GM21529 (cell line): ENCODE measurements at regions not wholly inside any gene's neighbourhood (a gene's known extent, or its start where the extent isn't known, plus 50 kb on each side); places are given as distances from the start of the nearest gene placed in this dataset.
A peak's percentile ranks its signal among the peaks of the same experiment; 100 is the strongest.
"Not testable (repeated sequence)": the region's sequence is repeated elsewhere in the genome, so short reads cannot be mapped to it uniquely, and the experiment has no call there.

ENCODE experiments used
- ATAC-seq: cut with Tn5 transposase; IDR thresholded peaks from one replicate; pipeline ENCODE4 v1.9.1; 2021; ENCODE audit not compliant: unreplicated experiment

- ATAC-seq, result no peak
Measured at GRCh38 chr9:89695441-89695891, 90.7 kb downstream of the GADD45G start.

GRCh38 chr9:89695979-89696378, 91.2 kb downstream of the GADD45G start:
- not testable (repeated sequence) for ATAC-seq

- no peak for ATAC-seq
Measured at GRCh38 chr9:89696780-89697179, 92.0 kb downstream of the GADD45G start.

DNA sequence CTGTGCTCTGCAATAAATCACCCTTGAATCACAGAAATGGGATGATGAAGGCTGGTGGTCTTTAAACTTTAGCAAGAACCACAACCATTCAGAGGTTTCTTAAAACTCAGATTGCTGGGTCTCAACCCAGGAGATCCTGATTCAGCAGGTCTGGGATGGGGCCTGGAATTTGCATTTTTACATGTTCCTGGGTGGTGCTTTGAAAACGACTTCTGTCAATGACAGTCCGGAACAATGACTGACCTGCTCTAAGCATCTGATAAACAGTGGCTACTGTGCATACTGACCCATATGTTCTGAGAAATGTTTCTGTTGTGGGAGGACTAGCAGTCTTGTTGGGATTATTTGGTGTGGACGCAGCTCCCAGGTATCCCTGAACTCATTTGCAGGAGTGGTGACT, 92.7 kb downstream of the GADD45G start:
- ATAC-seq, result no peak

DNA sequence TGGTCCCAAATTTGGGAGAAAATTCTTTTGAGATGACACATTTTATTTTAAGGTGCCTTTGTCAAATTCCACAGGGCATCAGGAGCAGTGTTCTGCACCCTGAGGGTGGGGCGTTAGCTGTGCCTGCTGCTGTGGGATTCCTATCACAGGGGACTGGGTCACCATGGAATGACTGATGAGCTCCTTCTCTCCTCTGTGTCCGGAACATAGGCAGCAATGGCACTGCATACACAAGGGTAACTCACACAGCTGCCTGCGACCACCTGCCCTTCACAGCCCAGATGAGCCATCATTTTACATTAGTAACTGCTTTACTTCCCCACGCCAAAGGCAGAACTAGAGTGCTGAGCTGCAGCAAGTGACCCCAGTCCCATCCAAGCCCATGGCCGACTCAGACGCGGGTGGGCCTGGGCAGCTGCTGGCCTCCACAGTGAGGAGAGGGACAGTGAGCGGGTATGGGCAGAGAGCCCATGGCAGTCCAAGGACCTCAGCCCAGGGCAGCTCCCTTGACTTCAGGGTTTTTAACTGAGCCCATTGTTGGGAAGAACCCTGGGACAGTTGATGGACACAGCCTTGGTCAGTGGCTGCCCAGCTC, 93.7 kb downstream of the GADD45G start:
- no peak for ATAC-seq

- ATAC-seq, result no peak
Measured at GRCh38 chr9:89699646-89700045, 94.8 kb downstream of the GADD45G start.

DNA sequence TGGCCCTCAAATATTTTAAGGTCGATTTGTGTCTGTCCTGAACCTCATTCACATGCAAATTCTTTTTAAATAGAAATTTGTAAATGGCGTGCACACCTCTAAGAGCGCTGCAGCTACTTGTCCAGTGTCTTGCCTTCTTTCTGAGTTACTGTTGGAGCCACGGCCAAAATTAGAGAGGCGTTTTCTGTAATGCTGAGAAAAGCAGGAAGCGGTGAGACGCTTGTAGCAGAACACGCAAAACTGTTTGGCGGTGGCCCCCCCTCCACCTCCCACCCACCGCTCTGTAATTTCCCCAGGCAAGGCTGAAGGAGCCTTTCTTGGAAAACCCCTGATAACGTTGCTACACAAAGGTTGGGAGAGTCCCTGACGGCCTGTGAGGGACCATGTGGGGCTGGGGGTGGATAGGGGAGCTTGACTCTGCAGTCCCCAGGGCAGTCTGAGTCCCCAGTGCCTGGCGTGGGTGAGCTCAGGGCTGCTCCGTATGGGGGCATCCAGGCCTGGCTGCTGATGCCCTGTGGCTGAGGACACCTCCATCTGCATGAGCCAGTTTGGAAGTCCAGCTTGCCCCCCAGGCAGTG, 96.5 kb downstream of the GADD45G start:
- ATAC-seq, result peak; percentile 84

- ATAC-seq, result no peak
Measured at GRCh38 chr9:89702401-89702800, 97.6 kb downstream of the GADD45G start.

DNA sequence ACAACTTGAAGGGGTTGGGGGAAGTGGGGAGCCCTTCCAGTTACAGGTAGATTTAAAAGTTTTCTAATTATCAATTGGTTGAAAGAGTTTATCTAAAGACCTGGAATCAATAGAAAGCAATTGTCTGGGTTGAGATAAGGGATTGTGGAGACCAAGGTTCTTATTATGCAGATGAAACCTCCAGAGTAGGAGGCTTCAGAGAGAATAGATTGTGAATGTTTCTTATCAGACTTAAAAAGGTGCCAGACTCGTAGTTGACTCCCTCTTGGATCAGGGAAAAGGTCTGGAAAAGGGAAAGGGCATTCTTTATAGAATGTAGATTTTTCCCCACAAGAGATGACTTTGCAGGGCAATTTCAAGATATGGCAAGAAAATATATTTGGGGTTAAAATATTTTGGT, 100.8 kb downstream of the GADD45G start:
- ATAC-seq, result no peak

- ATAC-seq, result no peak
Measured at GRCh38 chr9:89706086-89706485, 101.3 kb downstream of the GADD45G start.

DNA sequence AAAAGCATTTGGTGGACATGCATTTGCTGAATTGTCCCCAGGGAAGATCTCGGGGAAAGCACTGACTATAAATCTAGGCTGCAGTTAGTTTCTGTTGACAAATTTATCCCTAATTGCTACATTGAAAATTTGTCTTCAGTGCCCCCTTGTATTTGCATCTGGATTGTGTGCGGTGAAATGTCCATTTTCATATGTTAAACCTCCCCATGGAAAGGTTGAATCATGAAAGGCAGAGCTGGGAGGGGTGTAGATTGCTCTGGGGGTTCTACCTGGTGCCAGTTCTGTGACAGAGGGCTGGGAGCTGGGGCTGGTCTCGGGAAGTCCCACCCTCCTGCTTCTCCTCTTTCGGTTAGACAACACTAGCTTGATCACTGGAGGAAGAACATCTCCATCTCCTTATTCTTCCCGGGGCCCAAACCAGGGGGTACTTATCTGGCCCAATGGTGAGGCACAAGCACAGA, 101.9 kb downstream of the GADD45G start:
- no peak for ATAC-seq

DNA sequence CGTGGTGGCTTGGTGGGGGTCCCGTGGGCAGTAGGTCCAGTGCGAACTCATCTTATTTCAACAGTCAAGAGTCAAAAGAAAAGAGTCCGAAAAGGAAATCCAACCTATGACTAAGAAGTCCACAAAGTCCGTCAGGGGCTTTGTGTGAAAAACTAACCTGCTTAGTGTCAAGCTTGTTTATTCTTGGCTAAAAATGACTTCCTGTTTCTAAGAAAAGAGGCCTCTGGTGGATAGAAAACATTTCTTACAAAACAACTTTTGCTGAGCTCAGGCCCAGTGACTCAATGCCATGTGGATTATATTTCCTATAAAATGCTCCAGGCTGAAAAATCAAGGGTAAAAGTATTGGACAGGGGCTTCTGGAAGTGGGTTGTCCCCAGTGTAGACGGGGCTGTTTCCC, 105.9 kb downstream of the GADD45G start:
- ATAC-seq, result no peak

DNA sequence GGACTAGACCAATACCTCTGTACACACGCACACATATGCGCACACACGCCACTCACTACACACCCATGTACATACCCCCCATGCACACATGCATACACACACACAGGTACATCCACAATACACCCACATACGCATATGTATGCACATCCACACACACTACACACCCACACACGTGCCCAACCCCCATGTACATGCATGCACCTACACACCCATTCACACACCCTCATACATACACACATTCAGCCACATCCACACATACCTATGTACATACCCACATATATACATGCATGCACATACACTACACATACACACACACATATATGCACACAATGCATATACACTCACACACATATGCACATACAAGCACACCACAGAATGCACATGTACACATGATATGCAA, 107.1 kb downstream of the GADD45G start:
- no peak for ATAC-seq

DNA sequence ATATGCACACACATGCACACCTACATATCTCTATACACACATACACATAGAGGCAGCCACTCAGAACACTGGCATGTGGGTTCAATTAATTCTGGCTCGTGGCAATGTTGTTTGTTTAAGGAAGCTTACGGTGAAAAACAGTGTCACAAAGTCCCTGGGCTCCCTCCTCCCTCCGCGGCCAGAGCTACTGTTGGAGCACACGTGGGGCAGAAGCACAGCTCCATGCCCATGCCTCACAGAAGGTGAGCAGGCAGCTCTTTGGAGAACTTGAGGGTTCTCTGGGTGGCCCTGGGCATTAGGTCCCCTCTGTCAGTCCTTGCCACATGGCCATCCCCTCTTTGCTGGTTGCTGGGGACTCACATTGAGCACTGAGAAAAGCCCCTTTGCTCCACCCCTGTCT, 107.5 kb downstream of the GADD45G start:
- ATAC-seq, result no peak

- no peak for ATAC-seq
Measured at GRCh38 chr9:89714321-89714720, 109.5 kb downstream of the GADD45G start.

GRCh38 chr9:89715318-89715858, 110.6 kb downstream of the GADD45G start:
- no peak for ATAC-seq

DNA sequence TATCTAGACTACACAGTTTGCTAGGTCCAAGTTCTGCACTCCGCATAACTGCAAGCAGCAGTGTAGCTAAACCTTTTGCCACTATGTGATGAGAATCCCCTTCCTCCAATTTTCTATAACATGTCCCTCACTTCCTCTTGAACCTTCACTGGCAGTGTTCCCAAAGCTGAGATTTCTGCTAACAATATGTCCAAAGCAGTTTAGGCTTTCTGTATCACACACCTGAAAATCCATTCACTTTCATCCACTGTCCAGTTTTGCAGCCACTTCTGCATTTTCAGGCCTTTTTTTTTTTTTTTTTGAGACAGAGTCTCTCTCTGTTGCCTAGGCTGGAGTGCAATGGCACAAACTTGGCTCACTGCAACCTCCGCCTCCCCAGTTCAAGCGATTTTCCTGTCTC, 111.1 kb downstream of the GADD45G start:
- no peak for ATAC-seq

- no peak for ATAC-seq
Measured at GRCh38 chr9:89716559-89716958, 111.7 kb downstream of the GADD45G start.

- ATAC-seq, result no peak
Measured at GRCh38 chr9:89718176-89718575, 113.4 kb downstream of the GADD45G start.

DNA sequence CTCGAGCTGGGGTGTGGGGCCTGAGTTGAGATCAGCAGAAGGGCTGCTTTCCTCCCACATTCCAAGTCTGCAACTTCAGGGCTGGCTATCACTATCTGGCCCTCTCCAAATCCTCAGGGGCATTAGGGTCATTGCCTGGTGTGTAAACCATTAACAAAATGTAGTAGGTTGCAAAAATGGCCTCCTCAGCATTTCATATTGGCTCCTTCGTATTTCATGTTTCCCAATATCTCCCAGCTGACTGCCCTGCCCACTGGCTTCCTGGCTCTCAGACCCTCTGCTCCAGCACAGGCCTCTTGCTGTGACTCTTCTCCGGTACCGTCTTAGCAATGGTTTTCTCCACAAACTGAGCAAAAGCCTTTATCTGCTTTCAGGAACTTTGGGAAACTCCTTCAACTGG, 113.8 kb downstream of the GADD45G start:
- no peak for ATAC-seq

DNA sequence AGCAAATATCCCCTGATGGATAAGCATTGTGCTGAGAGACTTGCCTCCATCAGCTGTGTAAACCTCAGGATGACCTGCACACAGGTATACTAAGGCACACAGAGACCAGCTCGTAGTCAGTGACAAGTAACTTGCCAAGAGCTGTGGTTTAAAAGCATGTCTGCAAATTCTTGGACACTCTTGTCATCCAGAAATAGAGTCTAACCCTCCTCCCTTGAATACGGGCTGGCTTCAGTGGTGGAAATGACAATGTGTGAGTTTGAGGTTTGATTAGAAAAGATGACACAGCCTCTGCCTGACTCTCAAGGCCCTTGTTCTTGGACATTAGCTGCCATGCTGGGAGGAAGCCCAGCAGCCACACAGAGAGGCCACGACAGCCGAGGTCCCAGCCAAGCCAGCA, 114.4 kb downstream of the GADD45G start:
- ATAC-seq, result no peak

GRCh38 chr9:89720696-89721175, 115.9 kb downstream of the GADD45G start:
- ATAC-seq, result no peak
